ENCODE measurements at regions not wholly inside any gene's neighbourhood (a gene's known extent, or its start where the extent isn't known, plus 50 kb on each side); places are given as distances from the start of the nearest gene placed in this dataset.
"Not testable (repeated sequence)": the region's sequence is repeated elsewhere in the genome, so short reads cannot be mapped to it uniquely, and the experiment has no call there.

DNA sequence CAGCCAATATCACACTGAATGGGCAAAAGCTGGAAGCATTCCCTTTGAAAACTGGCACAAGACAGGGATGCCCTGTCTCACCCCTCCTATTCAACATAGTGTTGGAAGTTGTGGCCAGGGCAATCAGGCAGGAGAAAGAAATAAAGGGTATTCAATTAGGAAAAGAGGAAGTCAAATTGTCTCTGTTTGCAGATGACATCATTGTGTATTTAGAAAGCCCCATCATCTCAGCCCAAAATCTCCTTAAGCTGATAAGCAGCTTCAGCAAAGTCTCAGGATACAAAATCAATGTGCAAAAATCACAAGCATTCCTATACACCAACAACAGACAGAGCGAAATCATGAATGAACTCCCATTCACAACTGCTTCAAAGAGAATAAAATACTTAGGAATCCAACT is 223.2 kb downstream of the MEX3B start:
- not testable (repeated sequence) for DNase-seq (ENCODE audit: low spot score)

DNA sequence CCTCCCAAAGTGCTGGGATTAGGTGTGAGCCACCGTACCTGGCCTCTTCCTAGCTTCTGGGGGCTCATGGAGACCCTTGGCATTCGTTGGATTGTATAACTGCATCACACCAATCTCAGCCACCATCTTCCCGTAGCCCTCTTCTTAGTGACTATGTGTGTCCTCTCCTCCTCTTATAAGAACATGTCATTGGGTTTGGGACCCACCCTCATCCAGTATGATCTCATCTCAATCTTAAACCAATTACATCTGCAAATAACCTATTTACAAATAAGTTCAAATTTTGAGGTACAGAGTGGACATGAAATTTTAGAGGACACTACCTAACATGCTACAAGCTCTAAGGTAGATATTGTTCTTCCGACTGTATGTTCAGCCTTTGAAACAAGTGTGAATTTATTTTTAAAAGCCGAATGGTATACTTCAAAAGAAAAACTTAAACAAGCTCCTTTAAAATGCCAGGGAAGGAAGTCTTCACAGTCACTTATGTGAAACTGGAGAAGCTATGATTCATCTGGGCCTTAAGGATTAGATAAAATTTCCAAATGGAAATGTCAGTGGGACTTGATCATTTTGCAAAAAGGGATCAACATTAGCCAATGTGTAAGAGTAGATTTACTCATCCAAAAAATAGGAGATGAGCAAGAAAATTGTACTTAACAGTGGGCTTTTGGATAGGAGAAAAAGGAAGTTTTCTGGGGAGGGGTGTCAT is 225.7 kb downstream of the MEX3B start:
- DNase-seq (ENCODE audit: low spot score), result no peak

GRCh38 chr15:81814882-81815455 is 230.8 kb downstream of the MEX3B start:
- no peak for DNase-seq (ENCODE audit: low spot score)

DNA sequence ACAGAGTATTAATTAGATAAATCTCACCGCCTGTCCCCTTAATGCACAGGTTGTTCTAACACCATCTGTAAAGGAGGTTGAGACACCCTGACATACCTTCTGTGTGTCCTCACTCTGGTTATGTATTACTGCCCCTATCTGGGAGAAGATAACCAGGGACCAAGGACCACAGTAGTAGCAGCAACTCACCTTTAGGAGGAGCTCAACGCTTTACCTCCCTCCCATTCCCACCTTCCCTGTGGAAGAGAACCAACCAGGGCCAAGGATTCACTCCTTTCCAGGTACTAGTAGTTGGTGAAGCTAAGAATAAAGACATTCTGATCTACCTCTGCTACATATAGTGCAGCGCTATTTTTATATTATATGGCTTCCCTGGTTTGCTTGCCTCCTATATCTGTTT is 232.6 kb downstream of the MEX3B start:
- DNase-seq (ENCODE audit: low spot score), result peak; percentile 46

GRCh38 chr15:81812456-81812855 is 233.4 kb downstream of the MEX3B start:
- no peak for DNase-seq (ENCODE audit: low spot score)

GRCh38 chr15:81811736-81812135 is 234.1 kb downstream of the MEX3B start:
- no peak for DNase-seq (ENCODE audit: low spot score)

DNA sequence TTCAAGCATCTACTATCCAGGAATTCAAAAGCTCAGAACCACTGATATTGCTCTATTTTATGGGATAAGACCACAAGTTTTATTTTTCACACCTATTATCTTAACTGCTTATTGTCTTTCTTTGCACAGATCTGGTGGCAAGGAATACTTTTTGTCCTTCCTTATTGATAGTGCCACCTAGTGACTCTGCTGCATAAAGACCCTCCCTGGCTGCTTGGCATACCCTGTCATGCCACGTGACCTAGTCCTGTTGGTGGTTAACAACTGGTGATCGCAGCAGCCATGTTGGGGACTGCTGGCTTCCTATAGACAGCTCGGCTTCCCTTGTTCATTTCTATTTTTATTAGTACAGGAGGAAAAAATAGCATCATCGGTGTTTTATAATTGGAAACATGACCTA is 236.3 kb downstream of the MEX3B start:
- DNase-seq (ENCODE audit: low spot score), result peak; percentile 56

DNA sequence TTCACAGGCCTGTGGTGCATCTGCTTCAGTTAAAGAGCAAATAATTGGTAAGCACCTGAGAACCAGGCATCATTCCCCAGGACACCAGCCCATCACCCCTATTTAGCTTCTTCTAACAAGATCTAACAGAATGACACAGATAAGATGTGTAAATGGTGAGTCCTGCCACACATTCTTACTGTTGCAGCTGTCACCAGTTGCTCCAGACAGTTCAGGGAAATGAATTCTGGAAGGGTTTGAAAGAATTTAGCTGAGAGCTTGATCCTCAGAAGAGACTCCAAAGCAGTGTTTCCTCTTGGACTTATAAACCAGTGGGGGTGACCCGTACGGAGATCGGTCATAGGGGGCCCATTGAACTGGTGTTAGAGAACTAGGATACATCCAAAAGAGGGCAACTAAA is 238.0 kb downstream of the MEX3B start:
- DNase-seq (ENCODE audit: low spot score), result no peak

DNA sequence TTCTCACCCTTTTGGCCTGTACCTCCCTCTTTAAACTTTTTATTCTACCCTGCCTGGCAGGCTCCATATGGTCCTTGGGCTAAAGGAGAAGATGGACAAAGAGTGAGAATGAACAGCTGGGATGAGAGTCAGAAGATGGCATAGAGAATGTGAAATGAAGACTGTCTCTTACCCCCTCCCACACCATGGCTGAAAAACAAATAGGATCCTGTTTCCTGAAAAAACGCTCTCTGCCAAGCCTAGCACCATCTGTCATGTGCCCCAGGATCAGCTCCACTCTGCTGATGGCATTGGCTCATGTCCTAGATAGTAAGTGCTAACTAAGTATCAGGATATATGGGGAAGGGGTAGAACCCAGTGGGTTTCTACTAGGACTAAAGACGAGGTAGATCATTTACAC is 238.6 kb downstream of the MEX3B start:
- no peak for DNase-seq (ENCODE audit: low spot score)

GRCh38 chr15:81795899-81796298 is 249.9 kb downstream of the MEX3B start:
- no peak for DNase-seq (ENCODE audit: low spot score)

DNA sequence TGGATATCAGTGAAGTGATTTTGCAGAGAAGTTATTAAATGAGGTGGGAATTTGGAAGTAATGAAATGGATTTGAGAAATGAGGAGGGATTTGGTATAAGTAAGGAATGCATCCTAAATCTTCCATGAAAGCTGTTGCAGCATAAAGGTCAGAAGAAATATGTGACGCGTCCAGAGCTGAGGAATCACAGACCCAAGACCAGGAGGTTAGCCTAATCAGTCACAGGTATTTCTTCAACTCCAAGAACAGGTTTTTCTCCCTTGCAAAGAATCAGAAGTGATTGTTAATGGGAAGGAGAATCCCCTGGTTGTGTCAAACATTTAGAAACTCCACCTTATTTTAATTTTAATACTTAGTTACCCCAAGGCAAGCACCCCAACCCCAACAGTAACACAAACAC is 253.2 kb downstream of the MEX3B start:
- DNase-seq (ENCODE audit: low spot score), result no peak

DNA sequence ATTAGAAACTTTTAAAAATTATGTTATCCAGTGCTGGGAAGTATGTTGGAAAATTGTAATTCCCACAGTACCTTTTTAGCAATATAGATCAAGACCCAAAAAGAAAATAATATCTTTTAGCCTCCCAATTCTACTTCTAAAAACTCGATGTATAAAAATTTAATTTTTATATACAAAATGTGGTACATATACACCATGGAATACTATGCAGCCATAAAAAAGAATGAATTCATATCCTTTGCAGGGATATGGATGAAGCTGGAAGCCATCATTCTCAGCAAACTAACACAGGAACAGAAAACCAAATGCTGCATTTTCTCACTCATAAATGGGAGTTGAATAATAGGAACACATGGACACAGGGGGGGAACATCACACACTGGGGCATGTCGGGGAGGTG is 254.5 kb downstream of the MEX3B start:
- not testable (repeated sequence) for DNase-seq (ENCODE audit: low spot score)

DNA sequence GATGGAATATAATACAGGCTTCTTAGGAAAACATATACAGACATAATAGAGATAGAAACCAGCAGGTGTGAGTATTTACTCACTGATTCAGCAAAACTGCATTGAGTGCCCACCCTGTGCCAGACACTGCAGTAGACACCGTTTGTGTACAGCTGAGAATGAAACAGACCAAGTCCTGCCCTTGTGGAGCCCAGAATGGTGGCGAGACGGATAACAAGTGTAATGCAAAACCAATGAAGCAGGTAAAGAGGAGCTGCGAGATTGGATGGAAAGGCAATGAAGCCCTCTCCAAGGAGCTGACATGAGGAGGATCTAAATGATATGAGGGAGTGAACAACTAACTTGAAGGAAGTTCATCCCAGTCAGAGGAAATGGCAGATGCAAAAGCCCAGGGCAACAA is 256.4 kb downstream of the MEX3B start:
- DNase-seq (ENCODE audit: low spot score), result no peak

GRCh38 chr15:81786776-81787175 is 259.0 kb downstream of the MEX3B start:
- no peak for DNase-seq (ENCODE audit: low spot score)

DNA sequence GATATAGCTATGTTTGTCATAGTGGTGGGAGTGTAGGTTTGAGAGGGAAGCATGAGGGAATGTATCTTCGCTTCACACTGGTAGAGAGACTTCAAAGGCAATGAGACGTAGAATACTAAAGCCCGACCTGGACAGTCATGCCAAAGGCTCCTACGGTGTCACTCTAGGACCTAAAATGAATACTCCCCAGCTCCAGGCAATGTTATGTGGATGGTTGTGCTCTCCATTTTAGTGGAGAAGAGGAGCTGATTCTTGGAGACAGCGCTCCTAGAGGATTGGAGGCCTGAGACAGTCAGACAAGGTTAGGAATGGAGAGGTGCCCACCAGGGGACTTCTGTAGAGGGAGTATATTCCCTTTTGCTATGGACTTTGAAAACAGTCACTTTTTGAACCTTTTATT is 260.1 kb downstream of the MEX3B start:
- no peak for DNase-seq (ENCODE audit: low spot score)

- no peak for DNase-seq (ENCODE audit: low spot score)
Measured at GRCh38 chr15:81785181-81785580, 260.6 kb downstream of the MEX3B start.

- DNase-seq (ENCODE audit: low spot score), result no peak
Measured at GRCh38 chr15:81784751-81785150, 261.1 kb downstream of the MEX3B start.

GRCh38 chr15:81783586-81783985 is 262.2 kb downstream of the MEX3B start:
- DNase-seq (ENCODE audit: low spot score), result no peak

GRCh38 chr15:81783076-81783475 is 262.7 kb downstream of the MEX3B start:
- DNase-seq (ENCODE audit: low spot score), result no peak

DNA sequence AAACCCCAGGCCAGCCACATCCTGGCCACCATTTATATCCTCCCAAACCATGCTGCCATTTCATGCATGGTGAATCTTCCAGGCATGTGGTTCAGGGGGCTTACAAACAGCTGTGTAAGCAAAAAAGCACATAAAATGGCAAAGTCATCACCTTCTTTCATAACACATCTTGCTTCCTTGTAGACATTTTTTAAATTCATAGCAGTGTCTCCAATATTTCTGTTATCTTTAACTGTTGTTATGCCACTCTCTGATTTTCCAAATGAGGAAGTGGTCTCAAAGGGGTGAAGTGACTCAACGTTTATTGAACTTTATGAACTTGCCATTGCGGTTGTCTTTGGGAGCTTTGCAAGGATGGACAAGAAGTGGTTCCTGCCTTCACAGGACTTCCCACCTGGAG is 264.4 kb downstream of the MEX3B start:
- no peak for DNase-seq (ENCODE audit: low spot score)

- no peak for DNase-seq (ENCODE audit: low spot score)
Measured at GRCh38 chr15:81780966-81781365, 264.9 kb downstream of the MEX3B start.

- no peak for DNase-seq (ENCODE audit: low spot score)
Measured at GRCh38 chr15:81779181-81779580, 266.6 kb downstream of the MEX3B start.

DNA sequence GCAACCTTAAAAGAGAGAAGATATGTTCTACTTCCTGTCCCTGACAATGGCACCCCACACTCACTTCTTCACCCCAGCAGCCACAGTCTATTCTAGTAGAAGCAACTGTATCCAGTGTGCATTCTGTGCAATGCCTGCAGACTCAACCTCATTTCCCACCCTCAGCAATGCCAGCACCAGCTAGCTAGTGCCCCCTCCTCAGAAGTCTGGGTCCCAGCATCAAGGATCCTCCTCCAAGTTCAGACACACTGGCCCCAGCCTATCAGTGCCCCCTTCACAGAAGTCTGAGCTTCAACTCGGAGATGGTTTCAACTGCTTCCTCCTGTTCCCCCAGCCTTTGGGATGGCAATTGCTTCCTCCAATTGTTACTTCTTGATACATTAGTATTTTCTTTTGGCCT is 268.3 kb downstream of the MEX3B start:
- DNase-seq (ENCODE audit: low spot score), result no peak

DNA sequence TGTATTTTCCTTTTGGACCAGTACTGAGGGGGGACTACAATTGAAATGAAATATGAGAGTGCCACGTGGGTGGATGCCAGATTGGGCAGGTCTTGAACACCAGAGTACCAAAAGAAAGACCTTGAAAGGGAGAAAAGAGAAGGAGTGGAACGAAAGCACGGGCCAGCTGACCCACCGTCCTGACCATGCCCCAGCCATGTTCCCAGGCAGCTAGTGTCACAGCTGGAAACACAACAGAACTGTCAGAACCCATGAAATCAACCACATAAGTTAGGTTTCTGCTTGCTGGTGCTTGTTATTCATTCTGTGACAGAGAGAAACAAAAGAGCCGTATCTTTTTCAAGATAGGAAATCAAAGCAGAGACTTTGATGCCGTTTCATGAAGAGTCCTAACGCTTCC is 268.8 kb downstream of the MEX3B start:
- no peak for DNase-seq (ENCODE audit: low spot score)

Measured in SW480 (cell line).